GM23338 (cell line): ENCODE measurements at regions not wholly inside any gene's neighbourhood (a gene's known extent, or its start where the extent isn't known, plus 50 kb on each side); places are given as distances from the start of the nearest gene placed in this dataset.

Experiments
- EZH2phosphoT487 ChIP-seq: fragments of 200-600 bp; sonication (generic); IDR thresholded peaks from one replicate; pipeline ENCODE4 v1.8.1; 2018; ENCODE audit warnings: antibody characterized with exemption; ENCODE audit not compliant: unreplicated experiment
- POLR2AphosphoS5 ChIP-seq: IDR thresholded peaks from 2 replicates; pipeline ENCODE4 v1.6.1; 2016; ENCODE audit warnings: antibody characterized with exemption, low read depth
- ZNF114 ChIP-seq: fragments of 250-450 bp; sonication (Bioruptor Pico); IDR thresholded peaks from 2 replicates; pipeline ENCODE4 v1.5.0; 2020; ENCODE audit warnings: mild to moderate bottlenecking, moderate library complexity
- TF ChIP-seq, protein P1 (sequence below): IDR thresholded peaks from 2 replicates; pipeline ENCODE4 v1.6.1; 2016; ENCODE audit warnings: antibody characterized with exemption
- TF ChIP-seq, protein P2 (sequence below), 2 experiments: fragments of 200-600 bp in 1 of 2; sonication (generic) in 1 of 2; conservative IDR thresholded peaks; 2 replicates each; pipeline versions ENCODE4 v1.5.1 to v1.6.1; 2016 to 2017; ENCODE audit warnings: antibody characterized with exemption in 2 of 2, low read depth in 2 of 2, mild to moderate bottlenecking in 2 of 2, moderate library complexity in 1 of 2
- TF ChIP-seq, protein P3 (sequence below): IDR thresholded peaks from one replicate; pipeline ENCODE4 v1.6.1; 2018; ENCODE audit warnings: antibody characterized with exemption; ENCODE audit not compliant: unreplicated experiment

DNA sequence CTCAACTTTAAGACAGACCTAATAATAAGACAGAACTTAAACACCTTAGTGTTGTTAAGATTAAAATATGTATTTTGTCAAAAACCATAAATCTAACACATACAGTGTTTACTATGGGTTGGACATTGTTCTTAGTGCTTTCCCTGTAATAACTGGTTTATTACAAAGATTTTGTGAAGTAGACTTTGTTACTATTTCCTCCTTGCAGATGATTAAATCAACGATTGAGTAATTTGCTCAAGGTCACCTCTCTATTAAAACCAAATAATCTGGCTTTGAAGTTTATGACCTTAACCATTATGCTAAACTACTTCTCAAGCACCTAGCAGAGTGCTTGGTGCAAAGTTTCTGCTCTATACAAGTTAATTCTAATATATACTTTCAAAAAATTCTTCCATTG, 102.7 kb upstream of the FAM3C start:
- TF ChIP-seq, protein P1, sequence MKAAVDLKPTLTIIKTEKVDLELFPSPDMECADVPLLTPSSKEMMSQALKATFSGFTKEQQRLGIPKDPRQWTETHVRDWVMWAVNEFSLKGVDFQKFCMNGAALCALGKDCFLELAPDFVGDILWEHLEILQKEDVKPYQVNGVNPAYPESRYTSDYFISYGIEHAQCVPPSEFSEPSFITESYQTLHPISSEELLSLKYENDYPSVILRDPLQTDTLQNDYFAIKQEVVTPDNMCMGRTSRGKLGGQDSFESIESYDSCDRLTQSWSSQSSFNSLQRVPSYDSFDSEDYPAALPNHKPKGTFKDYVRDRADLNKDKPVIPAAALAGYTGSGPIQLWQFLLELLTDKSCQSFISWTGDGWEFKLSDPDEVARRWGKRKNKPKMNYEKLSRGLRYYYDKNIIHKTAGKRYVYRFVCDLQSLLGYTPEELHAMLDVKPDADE: no peak
- TF ChIP-seq, protein P2, sequence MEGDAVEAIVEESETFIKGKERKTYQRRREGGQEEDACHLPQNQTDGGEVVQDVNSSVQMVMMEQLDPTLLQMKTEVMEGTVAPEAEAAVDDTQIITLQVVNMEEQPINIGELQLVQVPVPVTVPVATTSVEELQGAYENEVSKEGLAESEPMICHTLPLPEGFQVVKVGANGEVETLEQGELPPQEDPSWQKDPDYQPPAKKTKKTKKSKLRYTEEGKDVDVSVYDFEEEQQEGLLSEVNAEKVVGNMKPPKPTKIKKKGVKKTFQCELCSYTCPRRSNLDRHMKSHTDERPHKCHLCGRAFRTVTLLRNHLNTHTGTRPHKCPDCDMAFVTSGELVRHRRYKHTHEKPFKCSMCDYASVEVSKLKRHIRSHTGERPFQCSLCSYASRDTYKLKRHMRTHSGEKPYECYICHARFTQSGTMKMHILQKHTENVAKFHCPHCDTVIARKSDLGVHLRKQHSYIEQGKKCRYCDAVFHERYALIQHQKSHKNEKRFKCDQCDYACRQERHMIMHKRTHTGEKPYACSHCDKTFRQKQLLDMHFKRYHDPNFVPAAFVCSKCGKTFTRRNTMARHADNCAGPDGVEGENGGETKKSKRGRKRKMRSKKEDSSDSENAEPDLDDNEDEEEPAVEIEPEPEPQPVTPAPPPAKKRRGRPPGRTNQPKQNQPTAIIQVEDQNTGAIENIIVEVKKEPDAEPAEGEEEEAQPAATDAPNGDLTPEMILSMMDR (conservative IDR thresholded peaks at IDR 0.05; ENCODE audit: low read depth in 2 of 2): no peak
- no peak for TF ChIP-seq POLR2AphosphoS5
- no peak for TF ChIP-seq EZH2phosphoT487
- TF ChIP-seq ZNF114 (CRISPR knock-in tag): no peak
- TF ChIP-seq, protein P3, sequence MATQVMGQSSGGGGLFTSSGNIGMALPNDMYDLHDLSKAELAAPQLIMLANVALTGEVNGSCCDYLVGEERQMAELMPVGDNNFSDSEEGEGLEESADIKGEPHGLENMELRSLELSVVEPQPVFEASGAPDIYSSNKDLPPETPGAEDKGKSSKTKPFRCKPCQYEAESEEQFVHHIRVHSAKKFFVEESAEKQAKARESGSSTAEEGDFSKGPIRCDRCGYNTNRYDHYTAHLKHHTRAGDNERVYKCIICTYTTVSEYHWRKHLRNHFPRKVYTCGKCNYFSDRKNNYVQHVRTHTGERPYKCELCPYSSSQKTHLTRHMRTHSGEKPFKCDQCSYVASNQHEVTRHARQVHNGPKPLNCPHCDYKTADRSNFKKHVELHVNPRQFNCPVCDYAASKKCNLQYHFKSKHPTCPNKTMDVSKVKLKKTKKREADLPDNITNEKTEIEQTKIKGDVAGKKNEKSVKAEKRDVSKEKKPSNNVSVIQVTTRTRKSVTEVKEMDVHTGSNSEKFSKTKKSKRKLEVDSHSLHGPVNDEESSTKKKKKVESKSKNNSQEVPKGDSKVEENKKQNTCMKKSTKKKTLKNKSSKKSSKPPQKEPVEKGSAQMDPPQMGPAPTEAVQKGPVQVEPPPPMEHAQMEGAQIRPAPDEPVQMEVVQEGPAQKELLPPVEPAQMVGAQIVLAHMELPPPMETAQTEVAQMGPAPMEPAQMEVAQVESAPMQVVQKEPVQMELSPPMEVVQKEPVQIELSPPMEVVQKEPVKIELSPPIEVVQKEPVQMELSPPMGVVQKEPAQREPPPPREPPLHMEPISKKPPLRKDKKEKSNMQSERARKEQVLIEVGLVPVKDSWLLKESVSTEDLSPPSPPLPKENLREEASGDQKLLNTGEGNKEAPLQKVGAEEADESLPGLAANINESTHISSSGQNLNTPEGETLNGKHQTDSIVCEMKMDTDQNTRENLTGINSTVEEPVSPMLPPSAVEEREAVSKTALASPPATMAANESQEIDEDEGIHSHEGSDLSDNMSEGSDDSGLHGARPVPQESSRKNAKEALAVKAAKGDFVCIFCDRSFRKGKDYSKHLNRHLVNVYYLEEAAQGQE: no peak
